GM06990 (cell line): ENCODE measurements at regions not wholly inside any gene's neighbourhood (a gene's known extent, or its start where the extent isn't known, plus 50 kb on each side); places are given as distances from the start of the nearest gene placed in this dataset.

Experiments used
- DNase-seq: peaks from one replicate; pipeline ENCODE4 v3.0.0-alpha.2; 2011; ENCODE audit not compliant: insufficient read length; ENCODE audit errors: extremely low read depth
- H3K27me3 ChIP-seq: replicated peaks from 2 replicates; pipeline ENCODE4 v1.6.0; 2011; ENCODE audit warnings: low read length; ENCODE audit not compliant: control insufficient read depth, insufficient read depth
- H3K36me3 ChIP-seq: 2 replicates; pipeline ENCODE4 v1.5.1; 2011; ENCODE audit warnings: low read length; ENCODE audit not compliant: control insufficient read depth, insufficient read depth
- H3K4me3 ChIP-seq: replicated peaks from 2 replicates; pipeline ENCODE4 v1.5.1; 2011; ENCODE audit warnings: low read depth, mild to moderate bottlenecking, control low read depth, low read length
- CTCF ChIP-seq: IDR thresholded peaks from 2 replicates; pipeline ENCODE4 v1.5.1; 2011; ENCODE audit warnings: low read length, control low read depth, mild to moderate bottlenecking, inconsistent platforms; ENCODE audit not compliant: insufficient read depth, poor library complexity, severe bottlenecking

GRCh38 chrX:51407520-51408409, 75.1 kb downstream of the NUDT10 start:
- DNase-seq = no peak
- TF ChIP-seq CTCF = no peak
- no peaks in the 10 kb centered on the region for H3K27me3 ChIP-seq
- H3K4me3 ChIP-seq = no peak overlapping the region
- H3K36me3 ChIP-seq = no peaks in the 10 kb centered on the region

- Histone ChIP-seq H3K27me3 (no peaks in the 10 kb centered on the region), H3K36me3 (no peaks in the 10 kb centered on the region), H3K4me3 (no peak overlapping the region)
- TF ChIP-seq CTCF = no peak
- no peak for DNase-seq
Observed at GRCh38 chrX:51406688-51407519, 74.3 kb downstream of the NUDT10 start.

GRCh38 chrX:51404445-51404844, 71.8 kb downstream of the NUDT10 start:
- H3K36me3 ChIP-seq = no peaks in the 10 kb centered on the region
- no peaks in the 10 kb centered on the region for H3K27me3 ChIP-seq
- TF ChIP-seq CTCF = no peak
- no peak for DNase-seq
- no peak overlapping the region for H3K4me3 ChIP-seq

GRCh38 chrX:51395810-51396728, 63.4 kb downstream of the NUDT10 start:
- Histone ChIP-seq H3K36me3 (no peaks in the 10 kb centered on the region), H3K4me3 (no peak overlapping the region), H3K27me3 (no peaks in the 10 kb centered on the region)
- peak; percentile 25 for DNase-seq
- TF ChIP-seq CTCF = no peak

- no peak for TF ChIP-seq CTCF
- Histone ChIP-seq H3K27me3 (no peaks in the 10 kb centered on the region), H3K36me3 (no peaks in the 10 kb centered on the region), H3K4me3 (no peak overlapping the region)
- no peak for DNase-seq
Observed at GRCh38 chrX:51395480-51395809, 62.8 kb downstream of the NUDT10 start.
